Limb (tissue), 2 donors: ENCODE measurements at regions not wholly inside any gene's neighbourhood (a gene's known extent, or its start where the extent isn't known, plus 50 kb on each side); places are given as distances from the start of the nearest gene placed in this dataset.
A peak's percentile ranks its signal among the peaks of the same experiment; 100 is the strongest.

Experiments
- DNase-seq, 2 donors: peaks; one replicate each; pipeline ENCODE4 v3.0.0-alpha.2; 2016; ENCODE audit errors: extremely low spot score in 2 of 2

- no peak for DNase-seq
Measured at GRCh38 chr3:107992976-107993684, 97.7 kb downstream of the CD47 start.

DNA sequence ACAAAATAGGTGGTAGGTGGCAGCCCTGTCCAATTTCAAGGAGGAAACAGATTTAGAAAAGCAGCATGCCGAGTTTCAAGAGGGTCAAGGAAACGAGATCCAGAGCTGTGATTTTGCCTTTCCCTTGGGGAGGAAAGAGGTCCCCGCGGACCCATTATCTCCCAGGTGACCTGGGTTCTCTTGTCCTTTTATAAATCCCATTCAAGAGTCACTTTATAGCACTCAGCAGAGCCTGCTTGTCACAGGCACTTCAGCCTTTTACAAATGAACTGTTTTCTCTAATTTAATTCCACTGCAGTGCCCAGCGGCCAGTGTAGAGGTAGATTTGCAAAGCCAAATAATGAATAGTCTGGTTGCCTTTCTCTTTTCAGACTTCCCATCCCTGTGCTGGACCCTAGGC is 99.9 kb downstream of the CD47 start:
- no peak for DNase-seq

DNA sequence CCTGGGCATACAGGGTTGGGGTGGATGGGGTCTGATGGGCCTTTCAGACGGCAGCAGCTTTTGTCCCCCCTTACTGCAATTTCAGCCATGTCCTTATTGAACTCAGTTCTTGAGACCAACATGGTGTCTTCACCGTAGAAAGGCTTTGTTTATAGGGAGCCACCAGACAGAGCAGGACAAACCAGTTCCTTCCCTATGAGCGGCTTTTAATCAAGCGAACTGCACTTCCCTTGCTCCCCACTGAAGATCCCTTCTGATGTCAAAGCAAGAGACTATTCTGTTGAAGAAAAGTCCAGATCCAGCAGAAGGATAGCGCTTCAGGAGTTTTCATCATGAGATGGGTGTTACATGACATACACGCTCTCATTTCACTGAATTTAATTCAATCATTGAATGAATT is 100.4 kb downstream of the CD47 start:
- no peak for DNase-seq

- no peak for DNase-seq
Measured at GRCh38 chr3:107989661-107990060, 101.2 kb downstream of the CD47 start.

DNA sequence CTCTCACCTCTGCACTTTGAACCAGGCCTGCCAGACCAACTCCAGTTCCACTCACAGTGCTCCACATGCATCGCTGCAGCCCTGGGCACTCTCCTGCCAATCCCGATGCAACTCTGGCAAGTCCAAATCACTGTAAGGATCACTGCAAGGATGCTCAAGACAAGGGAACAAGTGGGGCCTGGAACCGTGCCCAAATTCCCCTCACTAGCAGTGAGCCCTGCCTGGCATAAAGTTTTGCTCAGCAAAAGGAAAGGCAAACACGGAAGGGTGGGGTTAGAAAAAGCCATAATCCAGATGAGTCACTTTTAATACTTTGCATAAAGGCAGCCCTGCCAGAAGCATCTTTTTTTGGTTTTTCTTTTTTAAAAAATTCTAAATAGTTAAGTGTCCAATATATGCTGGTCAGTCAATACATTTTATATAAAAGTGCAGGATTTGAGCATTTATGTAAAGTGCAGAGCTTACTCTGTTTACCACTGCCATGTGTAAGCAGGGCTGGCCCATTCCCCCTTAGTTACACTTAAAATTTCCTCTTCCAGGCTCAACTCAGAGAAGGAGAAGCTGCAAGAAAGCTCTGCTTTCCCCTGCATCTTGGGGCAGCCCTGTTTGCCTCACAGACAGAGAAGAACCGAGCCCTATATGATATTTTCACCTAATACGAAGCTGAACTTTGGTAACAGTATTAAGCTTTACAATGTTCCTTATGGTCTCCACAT is 102.2 kb downstream of the CD47 start:
- peak in 1 of 2 donors; percentile 55 for DNase-seq

- peak; percentile 66 to 72 for DNase-seq
Measured at GRCh38 chr3:107987036-107987939, 103.5 kb downstream of the CD47 start.

GRCh38 chr3:107986505-107986904 is 104.3 kb downstream of the CD47 start:
- DNase-seq: no peak

GRCh38 chr3:107985496-107985895 is 105.3 kb downstream of the CD47 start:
- no peak for DNase-seq

GRCh38 chr3:107983247-107983646 is 107.6 kb downstream of the CD47 start:
- DNase-seq: no peak

DNA sequence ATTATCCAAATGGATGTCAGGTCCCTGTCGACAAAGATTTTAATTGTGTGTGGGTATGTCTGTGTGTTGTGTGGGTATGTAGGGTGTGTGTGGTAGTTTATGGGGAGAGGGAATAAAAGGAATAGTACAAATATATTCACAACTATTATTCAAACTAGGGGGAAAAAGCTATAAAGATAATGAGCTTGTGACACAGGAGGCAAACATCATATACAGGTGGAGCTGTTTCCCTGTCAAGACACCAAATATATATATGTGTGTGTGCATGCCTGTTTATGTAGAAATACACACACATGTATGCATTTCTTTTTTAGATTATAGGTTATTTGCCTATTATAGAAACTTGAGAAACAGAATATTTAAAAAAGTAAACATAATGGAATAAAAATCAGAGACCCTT is 108.7 kb downstream of the CD47 start:
- no peak for DNase-seq

DNA sequence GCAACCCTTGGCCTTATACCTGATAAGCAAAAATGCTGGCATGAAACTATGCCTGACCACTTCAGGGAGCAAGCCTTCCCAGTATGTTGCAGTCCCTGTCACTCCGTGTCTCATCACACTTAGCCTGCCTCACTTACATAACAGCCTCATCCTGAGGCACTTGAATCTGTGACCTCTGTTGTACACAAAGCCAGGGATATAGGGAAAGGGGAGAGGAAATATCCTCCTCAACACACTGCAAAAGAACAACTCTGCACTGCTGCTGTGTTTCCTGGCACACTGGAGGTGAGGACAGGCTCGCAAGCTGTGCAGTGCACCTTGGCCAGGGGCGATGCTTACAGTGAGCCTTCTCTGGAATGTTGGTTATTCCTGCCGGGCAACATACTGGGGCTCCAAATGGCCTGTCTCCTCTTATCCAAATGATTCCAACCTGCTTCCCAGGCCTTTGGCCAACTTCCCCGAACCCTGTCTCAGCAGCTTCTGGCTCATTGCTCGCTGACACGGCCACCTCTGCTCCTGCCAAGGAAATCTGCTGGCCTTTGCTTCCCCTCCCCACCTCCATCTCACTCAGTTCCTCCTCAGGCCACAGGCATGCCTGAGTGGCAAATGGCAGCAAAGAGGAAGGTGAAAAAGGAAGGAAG is 109.2 kb downstream of the CD47 start:
- peak in 1 of 2 donors; percentile 43 for DNase-seq

- no peak for DNase-seq
Measured at GRCh38 chr3:107979538-107979937, 111.3 kb downstream of the CD47 start.

- no peak for DNase-seq
Measured at GRCh38 chr3:107978131-107979055, 112.4 kb downstream of the CD47 start.

DNA sequence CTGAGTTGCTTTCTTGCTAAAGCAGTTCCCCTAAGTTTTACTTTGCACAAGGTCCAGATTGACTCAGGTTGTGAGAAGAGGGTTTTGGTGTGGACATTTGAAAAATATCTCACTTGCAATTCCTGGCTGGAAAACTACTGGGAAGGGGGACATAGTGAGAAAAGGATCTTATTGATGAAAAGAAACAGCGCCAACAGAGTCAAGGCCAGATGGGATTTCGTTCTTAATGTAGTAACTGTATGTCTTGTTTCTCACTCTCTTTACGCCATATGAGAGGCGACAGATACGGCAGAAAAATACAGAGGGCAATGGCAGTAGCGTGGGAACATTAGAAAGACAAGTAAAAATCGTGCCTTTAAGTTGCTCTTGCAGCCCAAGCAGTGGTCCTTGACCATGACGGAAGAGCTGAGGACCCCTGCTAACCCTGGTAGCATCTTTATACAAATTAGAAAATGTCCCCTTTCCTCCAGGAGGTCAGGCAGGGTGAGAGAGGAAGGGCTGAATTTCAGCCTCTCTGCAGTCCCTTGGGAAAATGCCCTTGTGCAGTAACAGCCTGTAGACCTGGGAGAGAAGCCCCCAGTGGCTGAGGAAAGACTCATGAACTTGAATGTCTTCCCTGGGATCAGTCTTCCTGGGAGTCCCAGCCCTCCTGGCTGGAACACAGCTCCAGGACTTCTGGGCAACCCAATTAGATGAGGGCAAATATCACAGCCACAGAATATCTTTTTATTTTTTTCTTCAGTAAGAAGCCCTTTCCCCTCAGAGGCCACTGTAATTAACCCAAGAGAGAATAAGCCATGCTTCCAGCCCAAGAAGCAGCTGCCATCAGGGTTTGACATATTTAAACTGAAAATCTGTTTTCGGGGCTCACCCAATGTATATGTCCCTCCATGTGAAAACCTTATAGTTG is 113.4 kb downstream of the CD47 start:
- DNase-seq: no peak

- no peak for DNase-seq
Measured at GRCh38 chr3:107976202-107976800, 114.5 kb downstream of the CD47 start.

DNA sequence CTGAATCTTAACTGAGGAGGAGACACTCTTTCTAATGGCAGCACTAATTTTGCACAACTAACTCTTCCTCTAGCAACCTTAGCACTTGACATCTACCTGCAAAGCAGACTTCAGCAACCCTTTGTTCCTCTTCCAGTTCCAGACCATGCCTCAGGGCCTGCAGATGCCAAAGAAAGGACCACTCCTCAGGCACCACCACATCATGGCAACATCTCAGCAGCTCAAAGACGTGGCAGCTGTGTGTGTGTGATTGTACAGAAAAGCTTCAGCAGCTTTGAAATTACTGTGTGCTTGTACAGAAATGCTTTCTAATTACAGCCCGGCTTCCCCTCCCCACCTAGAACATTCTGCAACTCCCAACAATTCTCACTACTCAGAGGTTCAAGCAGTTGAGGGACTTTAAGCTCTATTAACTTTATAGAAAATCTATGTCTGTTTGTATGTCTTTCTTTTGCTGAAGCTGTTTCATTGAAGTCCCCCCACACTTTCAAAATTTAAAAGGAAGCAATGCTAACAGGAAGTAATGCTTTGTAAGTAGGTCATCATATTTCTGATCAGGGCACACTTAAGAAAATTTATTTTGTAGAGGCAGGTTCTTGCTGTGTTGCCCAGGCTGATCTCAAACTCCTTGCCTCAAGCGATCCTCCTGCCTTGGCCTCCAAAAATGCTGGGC is 115.2 kb downstream of the CD47 start:
- DNase-seq: no peak

- no peak for DNase-seq
Measured at GRCh38 chr3:107973961-107974360, 116.9 kb downstream of the CD47 start.

- no peak for DNase-seq
Measured at GRCh38 chr3:107973152-107973551, 117.7 kb downstream of the CD47 start.
